ENCODE measurements at regions not wholly inside any gene's neighbourhood (a gene's known extent, or its start where the extent isn't known, plus 50 kb on each side); places are given as distances from the start of the nearest gene placed in this dataset.
A peak's percentile ranks its signal among the peaks of the same experiment; 100 is the strongest.
"Not testable (repeated sequence)": the region's sequence is repeated elsewhere in the genome, so short reads cannot be mapped to it uniquely, and the experiment has no call there.

DNA sequence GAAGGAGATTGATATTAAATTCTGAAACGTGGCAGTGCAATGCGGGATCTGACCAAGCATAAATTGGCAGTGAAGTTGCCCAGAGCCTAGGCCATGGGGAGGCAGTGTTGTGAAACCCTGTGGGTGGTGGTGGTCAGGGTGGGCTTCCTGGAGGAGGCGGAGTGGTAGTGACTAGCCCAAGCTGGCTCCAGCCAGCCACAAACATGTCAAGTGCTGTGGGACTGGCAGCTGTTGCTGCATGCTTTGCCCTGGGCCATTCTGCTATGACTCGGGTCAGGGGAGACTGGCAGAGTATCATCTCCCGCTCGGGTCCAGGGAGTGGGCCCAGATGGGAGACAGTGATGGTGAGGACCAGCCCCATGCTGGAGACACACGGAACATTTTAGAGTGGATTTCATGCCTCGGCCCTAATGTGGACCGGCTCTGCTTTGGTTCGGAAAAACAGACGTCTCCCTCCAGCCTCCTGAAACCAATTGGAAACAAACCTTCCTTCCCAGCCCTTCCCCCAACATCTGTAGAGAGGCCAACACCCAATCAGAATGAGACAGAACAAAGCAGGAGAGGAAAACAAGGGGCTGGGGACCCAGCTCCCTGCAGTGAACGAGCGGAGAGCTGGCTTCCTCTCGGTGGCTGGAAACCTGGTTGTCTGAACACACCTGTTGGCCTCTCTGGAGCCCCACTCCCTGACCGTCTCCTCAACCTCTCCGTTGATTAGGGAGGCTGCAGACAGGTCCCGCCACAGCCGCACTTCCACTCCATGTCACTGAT is 58.2 kb downstream of the TMEM270 start:
- no peak for DNase-seq

- DNase-seq = no peak
Observed at GRCh38 chr7:73919694-73920375, 58.9 kb downstream of the TMEM270 start.

GRCh38 chr7:73920406-73921134 is 59.6 kb downstream of the TMEM270 start:
- DNase-seq = no peak

GRCh38 chr7:73921623-73922528 is 60.9 kb downstream of the TMEM270 start:
- peak in 1 of 56 donors; percentile 0 for DNase-seq

- DNase-seq = not testable (repeated sequence)
Observed at GRCh38 chr7:73928644-73929043, 67.7 kb downstream of the TMEM270 start.

GRCh38 chr7:73931502-73931901 is 70.5 kb downstream of the TMEM270 start:
- DNase-seq = no peak

DNA sequence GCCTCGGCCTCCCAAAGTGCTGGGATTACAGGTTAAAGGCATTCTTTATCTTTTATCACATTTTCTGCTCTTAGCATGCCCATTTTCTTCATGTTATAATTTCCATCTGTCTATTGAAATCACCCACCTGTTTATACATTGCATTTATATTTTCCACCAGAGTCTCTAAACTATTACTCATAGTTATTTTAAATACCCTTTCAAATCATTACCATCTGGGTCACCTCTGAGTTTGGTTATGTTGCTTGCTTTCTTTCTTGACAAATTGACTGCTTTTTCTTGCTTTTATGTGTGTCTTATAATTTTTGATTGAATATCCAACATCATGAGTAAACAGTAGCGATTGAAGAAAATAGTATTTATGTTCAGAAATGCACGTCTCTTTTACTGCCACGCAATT is 71.4 kb downstream of the TMEM270 start:
- DNase-seq = no peak

- DNase-seq = no peak
Observed at GRCh38 chr7:73933091-73933490, 72.1 kb downstream of the TMEM270 start.

GRCh38 chr7:73936967-73937366 is 76.0 kb downstream of the TMEM270 start:
- DNase-seq = no peak

DNA sequence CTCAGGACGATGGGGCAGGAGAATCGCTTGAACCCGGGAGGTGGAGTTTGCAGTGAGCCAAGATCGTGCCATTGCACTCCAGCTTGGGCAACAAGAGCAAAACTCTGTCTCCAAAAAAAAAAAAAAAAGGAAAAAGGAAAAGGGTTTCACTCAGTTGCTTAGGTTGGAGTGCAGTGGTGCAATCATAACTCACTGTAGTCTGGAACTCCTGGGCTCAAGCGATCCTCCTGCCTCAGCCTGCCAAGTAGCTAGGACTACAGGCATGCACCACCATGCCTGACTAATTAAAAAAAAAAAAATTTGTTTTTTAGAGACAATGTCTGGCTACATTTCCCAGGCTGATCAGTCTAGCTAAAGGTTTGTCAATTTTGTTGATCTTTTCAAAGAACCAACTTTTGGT is 76.7 kb downstream of the TMEM270 start:
- DNase-seq = not testable (repeated sequence)

DNA sequence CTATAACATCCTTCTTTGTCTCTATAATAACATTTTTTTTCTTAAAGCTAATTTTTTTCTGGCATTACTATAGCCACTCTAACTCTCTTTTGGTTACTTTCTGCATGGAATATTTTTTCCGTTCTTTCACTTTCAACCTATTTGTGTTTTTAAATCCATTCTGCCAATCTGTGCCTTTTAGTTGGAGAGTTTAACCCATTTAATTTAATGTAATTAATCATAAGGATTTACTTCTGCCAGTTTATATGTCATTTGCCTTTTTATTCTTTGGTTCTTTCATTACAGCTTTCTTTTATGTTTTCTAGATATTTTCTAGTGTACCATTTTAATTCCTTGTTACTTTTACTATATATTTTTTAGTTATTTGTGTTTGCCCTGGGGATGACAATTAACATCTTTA is 78.6 kb downstream of the TMEM270 start:
- DNase-seq = no peak

GRCh38 chr7:73940701-73941238 is 79.8 kb downstream of the TMEM270 start:
- no peak for DNase-seq

DNA sequence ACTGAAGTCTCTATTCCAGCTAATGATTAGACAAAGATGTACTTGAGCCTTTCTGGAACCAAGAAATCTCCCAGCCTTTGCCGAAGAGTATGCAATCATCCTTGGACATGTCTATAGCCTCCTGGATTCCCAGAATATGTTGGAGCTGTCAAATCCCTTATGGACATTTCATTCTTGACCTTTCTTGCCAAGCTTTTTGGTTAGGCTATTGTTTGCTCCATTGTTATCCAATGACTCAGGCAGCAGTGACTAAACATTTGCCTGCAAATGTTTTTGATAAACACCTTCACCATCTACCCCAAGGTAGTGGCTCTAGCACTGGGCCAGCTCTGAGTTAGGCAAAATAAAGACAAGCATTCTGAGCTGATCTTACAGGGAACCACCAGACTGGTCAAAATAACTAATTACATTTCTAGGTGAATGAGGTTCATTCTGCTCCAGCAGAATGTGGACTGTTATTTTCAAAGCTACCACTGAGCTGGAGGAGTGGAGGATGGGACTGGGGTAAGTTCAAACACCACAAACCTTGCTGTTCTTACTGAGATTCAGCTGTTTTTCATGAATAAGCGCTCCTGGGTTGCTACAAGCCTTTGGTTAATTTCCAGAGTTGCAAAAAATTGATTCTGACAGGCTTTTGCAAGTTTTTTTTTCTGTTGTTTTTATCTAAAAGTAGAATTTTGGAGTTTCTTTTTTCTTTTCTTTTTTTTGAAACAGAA is 81.0 kb downstream of the TMEM270 start:
- no peak for DNase-seq

DNA sequence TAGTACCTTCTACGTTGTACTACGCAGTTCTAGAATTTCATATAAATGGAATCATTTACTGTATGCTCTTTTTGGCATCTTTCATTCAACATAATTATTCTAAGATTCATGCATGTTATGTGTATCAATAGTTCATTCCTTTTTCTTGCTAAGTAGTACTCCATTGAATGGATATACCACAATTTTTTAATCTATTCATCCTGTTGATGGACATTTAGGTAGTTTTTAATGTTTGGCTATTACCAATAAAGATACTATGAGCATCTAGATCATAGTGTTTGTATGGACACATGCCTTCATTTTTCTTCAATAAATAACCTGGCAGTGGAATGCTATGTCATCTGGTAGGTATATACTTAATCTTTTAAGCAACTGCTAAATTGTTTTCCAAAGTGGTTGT is 83.0 kb upstream of the ELN start:
- no peak for DNase-seq

- no peak for DNase-seq
Observed at GRCh38 chr7:73948287-73948686, 79.7 kb upstream of the ELN start.

DNA sequence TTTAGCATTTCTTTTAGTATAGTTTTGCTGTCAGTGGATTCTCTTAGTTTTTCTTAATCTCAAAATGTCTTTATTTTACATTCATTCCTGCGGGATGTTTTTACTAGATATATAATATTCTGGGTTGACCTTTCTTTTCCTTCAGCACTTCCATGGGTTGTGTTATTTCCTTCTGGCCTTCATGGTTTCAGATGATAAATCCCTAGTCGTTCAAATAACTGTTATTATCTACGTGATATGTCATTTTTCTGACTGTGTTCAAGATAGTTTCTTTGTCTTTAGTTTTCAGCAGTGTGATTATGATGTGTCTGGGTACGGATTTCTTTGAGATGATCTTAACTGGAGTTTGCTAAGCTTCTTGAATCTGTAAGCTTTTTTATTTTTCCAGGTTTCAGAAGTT is 75.7 kb upstream of the ELN start:
- no peak for DNase-seq

GRCh38 chr7:73954181-73954580 is 73.8 kb upstream of the ELN start:
- peak in 11 of 56 donors; percentile 3 to 52 (median 25) for DNase-seq

DNA sequence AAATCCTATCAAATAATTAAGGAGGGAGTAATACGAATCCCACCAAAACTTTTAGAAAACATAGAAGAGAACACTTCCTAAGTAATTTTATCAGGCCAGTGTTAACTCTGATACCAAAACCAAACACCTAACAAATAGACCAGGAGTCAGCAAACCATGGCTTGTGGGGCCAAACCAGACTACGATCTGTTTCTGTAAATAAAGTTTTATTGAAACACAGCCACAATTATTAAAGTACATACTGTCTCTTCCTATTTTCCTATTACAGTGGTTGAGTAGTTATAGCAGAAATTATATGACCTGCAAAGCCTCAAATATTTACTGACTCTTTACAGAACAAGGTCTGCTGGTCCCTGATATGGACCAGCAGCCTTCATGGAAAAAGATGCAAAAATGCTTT is 73.1 kb upstream of the ELN start:
- DNase-seq = no peak

DNA sequence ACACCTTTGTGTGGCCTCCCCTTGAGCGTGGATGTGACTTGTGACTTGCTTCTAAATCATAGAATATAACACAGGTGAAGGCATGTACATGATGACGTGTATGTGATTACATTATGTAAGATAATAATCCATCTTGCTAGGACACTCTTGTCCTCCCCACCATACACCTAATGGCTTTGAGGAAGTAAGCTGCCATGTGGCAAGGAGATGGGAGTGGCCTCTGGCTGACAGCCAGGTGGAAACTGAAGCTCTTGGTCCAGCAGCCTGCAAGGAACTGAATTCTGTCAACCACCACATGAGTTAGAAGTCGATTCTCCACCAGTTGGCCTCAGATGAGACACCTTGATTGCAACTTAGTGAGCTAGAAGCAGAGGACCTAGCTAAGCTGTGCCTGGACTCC is 67.4 kb upstream of the ELN start:
- no peak for DNase-seq

- DNase-seq = not testable (repeated sequence)
Observed at GRCh38 chr7:73961991-73962390, 66.0 kb upstream of the ELN start.

Data from amygdala (tissue), 56 donors.